ENCODE measurements at regions not wholly inside any gene's neighbourhood (a gene's known extent, or its start where the extent isn't known, plus 50 kb on each side); places are given as distances from the start of the nearest gene placed in this dataset.

- Histone ChIP-seq H3K9me3 (ENCODE audit: control extremely low read depth in 1 of 5, control insufficient read depth in 4 of 5, insufficient read depth in 2 of 5, low read depth in 1 of 5, low read length in 4 of 5) (no peaks in the 10 kb centered on the region), H3K27me3 (replicated peaks in 2 of 5; ENCODE audit: control insufficient read depth in 4 of 5, insufficient read depth in 5 of 5, low read length in 4 of 5) (no peaks in the 10 kb centered on the region), H3K4me3 (ENCODE audit: control insufficient read depth in 1 of 7, extremely low read depth in 1 of 7, insufficient read depth in 4 of 7, low read depth in 2 of 7, low read length in 6 of 7) (no peak overlapping the region), H3K36me3 (ENCODE audit: control insufficient read depth in 4 of 4, insufficient read depth in 4 of 4, low read length in 3 of 4) (no peaks in the 10 kb centered on the region), H3K27ac (ENCODE audit: insufficient read depth in 1 of 2, low read depth in 1 of 2, low read length in 2 of 2, poor library complexity in 1 of 2, severe bottlenecking in 2 of 2) (no peak overlapping the region), H3K4me1 (ENCODE audit: control extremely low read depth in 1 of 4, control insufficient read depth in 4 of 4, insufficient read depth in 4 of 4, low read length in 3 of 4) (no peaks in the 10 kb centered on the region)
- 98% methylated on average over 21 of the region's 22 CpGs for WGBS (ENCODE audit: insufficient coverage)
- ChIA-PET POLR2A (no interaction called here), CTCF (no interaction called here)
- no peak for DNase-seq
These were observed 186.1 kb downstream of the KTN1 start for GRCh38 chr14:55766071-55766470.

GRCh38 chr14:55767286-55767685 lies 187.3 kb downstream of the KTN1 start:
- no peaks in the 10 kb centered on the region for H3K27me3 ChIP-seq (replicated peaks in 2 of 5; ENCODE audit: control insufficient read depth in 4 of 5, insufficient read depth in 5 of 5, low read length in 4 of 5)
- no peaks in the 10 kb centered on the region for H3K4me1 ChIP-seq (ENCODE audit: control extremely low read depth in 1 of 4, control insufficient read depth in 4 of 4, insufficient read depth in 4 of 4, low read length in 3 of 4)
- no peak for DNase-seq
- 100% methylated on average over 2 of the region's 2 CpGs for WGBS (ENCODE audit: insufficient coverage)
- H3K36me3 ChIP-seq (ENCODE audit: control insufficient read depth in 4 of 4, insufficient read depth in 4 of 4, low read length in 3 of 4), result no peaks in the 10 kb centered on the region
- H3K4me3 ChIP-seq (ENCODE audit: control insufficient read depth in 1 of 7, extremely low read depth in 1 of 7, insufficient read depth in 4 of 7, low read depth in 2 of 7, low read length in 6 of 7), result no peak overlapping the region
- H3K9me3 ChIP-seq (ENCODE audit: control extremely low read depth in 1 of 5, control insufficient read depth in 4 of 5, insufficient read depth in 2 of 5, low read depth in 1 of 5, low read length in 4 of 5), result no peaks in the 10 kb centered on the region
- H3K27ac ChIP-seq (ENCODE audit: insufficient read depth in 1 of 2, low read depth in 1 of 2, low read length in 2 of 2, poor library complexity in 1 of 2, severe bottlenecking in 2 of 2), result no peak overlapping the region
- POLR2A ChIA-PET, result no interaction called here
- CTCF ChIA-PET, result no interaction called here

- no peak for DNase-seq
- ChIA-PET POLR2A (no interaction called here), CTCF (interaction anchor here (1.0 to 1.8 kb wide), 3 partner anchors 9 to 22 kb away, joined by 3 to 4 read pairs (median 4); no protein-coding TSS in a partner anchor)
- WGBS (ENCODE audit: insufficient coverage), result no CpG with 5 or more reads among the region's 3 CpGs
- no peak overlapping the region for H3K4me3 ChIP-seq (ENCODE audit: control insufficient read depth in 1 of 7, extremely low read depth in 1 of 7, insufficient read depth in 4 of 7, low read depth in 2 of 7, low read length in 6 of 7)
- no peaks in the 10 kb centered on the region for H3K36me3 ChIP-seq (ENCODE audit: control insufficient read depth in 4 of 4, insufficient read depth in 4 of 4, low read length in 3 of 4)
- H3K27me3 ChIP-seq (replicated peaks in 2 of 5; ENCODE audit: control insufficient read depth in 4 of 5, insufficient read depth in 5 of 5, low read length in 4 of 5), result no peaks in the 10 kb centered on the region
- no peaks in the 10 kb centered on the region for H3K9me3 ChIP-seq (ENCODE audit: control extremely low read depth in 1 of 5, control insufficient read depth in 4 of 5, insufficient read depth in 2 of 5, low read depth in 1 of 5, low read length in 4 of 5)
- H3K4me1 ChIP-seq (ENCODE audit: control extremely low read depth in 1 of 4, control insufficient read depth in 4 of 4, insufficient read depth in 4 of 4, low read length in 3 of 4), result no peaks in the 10 kb centered on the region
- no peak overlapping the region for H3K27ac ChIP-seq (ENCODE audit: insufficient read depth in 1 of 2, low read depth in 1 of 2, low read length in 2 of 2, poor library complexity in 1 of 2, severe bottlenecking in 2 of 2)
These were observed 189.9 kb downstream of the KTN1 start for GRCh38 chr14:55769877-55770276.

- H3K4me3 ChIP-seq (ENCODE audit: control insufficient read depth in 1 of 7, extremely low read depth in 1 of 7, insufficient read depth in 4 of 7, low read depth in 2 of 7, low read length in 6 of 7), result no peak overlapping the region
- no peaks in the 10 kb centered on the region for H3K27me3 ChIP-seq (replicated peaks in 2 of 5; ENCODE audit: control insufficient read depth in 4 of 5, insufficient read depth in 5 of 5, low read length in 4 of 5)
- ChIA-PET POLR2A (no interaction called here), CTCF (interaction anchor here (1.8 kb wide), 1 partner anchor 20 kb away, joined by 4 read pairs; no protein-coding TSS in a partner anchor)
- no peak overlapping the region for H3K27ac ChIP-seq (ENCODE audit: insufficient read depth in 1 of 2, low read depth in 1 of 2, low read length in 2 of 2, poor library complexity in 1 of 2, severe bottlenecking in 2 of 2)
- H3K4me1 ChIP-seq (ENCODE audit: control extremely low read depth in 1 of 4, control insufficient read depth in 4 of 4, insufficient read depth in 4 of 4, low read length in 3 of 4), result no peaks in the 10 kb centered on the region
- no peak for DNase-seq
- H3K36me3 ChIP-seq (ENCODE audit: control insufficient read depth in 4 of 4, insufficient read depth in 4 of 4, low read length in 3 of 4), result no peaks in the 10 kb centered on the region
- 96% methylated on average over 2 of the region's 2 CpGs for WGBS (ENCODE audit: insufficient coverage)
- no peaks in the 10 kb centered on the region for H3K9me3 ChIP-seq (ENCODE audit: control extremely low read depth in 1 of 5, control insufficient read depth in 4 of 5, insufficient read depth in 2 of 5, low read depth in 1 of 5, low read length in 4 of 5)
These were observed 191.4 kb downstream of the KTN1 start for GRCh38 chr14:55771242-55771981.

- no peaks in the 10 kb centered on the region for H3K36me3 ChIP-seq (ENCODE audit: control insufficient read depth in 4 of 4, insufficient read depth in 4 of 4, low read length in 3 of 4)
- H3K4me3 ChIP-seq (ENCODE audit: control insufficient read depth in 1 of 7, extremely low read depth in 1 of 7, insufficient read depth in 4 of 7, low read depth in 2 of 7, low read length in 6 of 7), result no peak overlapping the region
- H3K4me1 ChIP-seq (ENCODE audit: control extremely low read depth in 1 of 4, control insufficient read depth in 4 of 4, insufficient read depth in 4 of 4, low read length in 3 of 4), result no peaks in the 10 kb centered on the region
- no peaks in the 10 kb centered on the region for H3K27me3 ChIP-seq (replicated peaks in 2 of 5; ENCODE audit: control insufficient read depth in 4 of 5, insufficient read depth in 5 of 5, low read length in 4 of 5)
- DNase-seq, result no peak
- CTCF ChIA-PET, result no interaction called here
- no CpG with 5 or more reads among the region's 1 CpG for WGBS (ENCODE audit: insufficient coverage)
- H3K27ac ChIP-seq (ENCODE audit: insufficient read depth in 1 of 2, low read depth in 1 of 2, low read length in 2 of 2, poor library complexity in 1 of 2, severe bottlenecking in 2 of 2), result no peak overlapping the region
- POLR2A ChIA-PET, result no interaction called here
- no peaks in the 10 kb centered on the region for H3K9me3 ChIP-seq (ENCODE audit: control extremely low read depth in 1 of 5, control insufficient read depth in 4 of 5, insufficient read depth in 2 of 5, low read depth in 1 of 5, low read length in 4 of 5)
These were observed 192.5 kb downstream of the KTN1 start for GRCh38 chr14:55772486-55772885.

- H3K27me3 ChIP-seq (replicated peaks in 2 of 5; ENCODE audit: control insufficient read depth in 4 of 5, insufficient read depth in 5 of 5, low read length in 4 of 5), result no peaks in the 10 kb centered on the region
- no peak overlapping the region for H3K4me3 ChIP-seq (ENCODE audit: control insufficient read depth in 1 of 7, extremely low read depth in 1 of 7, insufficient read depth in 4 of 7, low read depth in 2 of 7, low read length in 6 of 7)
- H3K9me3 ChIP-seq (ENCODE audit: control extremely low read depth in 1 of 5, control insufficient read depth in 4 of 5, insufficient read depth in 2 of 5, low read depth in 1 of 5, low read length in 4 of 5), result no peaks in the 10 kb centered on the region
- no peaks in the 10 kb centered on the region for H3K36me3 ChIP-seq (ENCODE audit: control insufficient read depth in 4 of 4, insufficient read depth in 4 of 4, low read length in 3 of 4)
- H3K4me1 ChIP-seq (ENCODE audit: control extremely low read depth in 1 of 4, control insufficient read depth in 4 of 4, insufficient read depth in 4 of 4, low read length in 3 of 4), result no peaks in the 10 kb centered on the region
- H3K27ac ChIP-seq (ENCODE audit: insufficient read depth in 1 of 2, low read depth in 1 of 2, low read length in 2 of 2, poor library complexity in 1 of 2, severe bottlenecking in 2 of 2), result no peak overlapping the region
- CTCF ChIA-PET, result no interaction called here
- no peak for DNase-seq
- POLR2A ChIA-PET, result no interaction called here
- WGBS (ENCODE audit: insufficient coverage), result 100% methylated on average over 1 of the region's 1 CpG
These were observed 193.3 kb downstream of the KTN1 start for GRCh38 chr14:55773312-55773711.

- POLR2A ChIA-PET, result no interaction called here
- WGBS (ENCODE audit: insufficient coverage), result no CpG with 5 or more reads among the region's 1 CpG
These were observed 194.1 kb downstream of the KTN1 start for GRCh38 chr14:55773984-55774545.

More at GRCh38 chr14:55773984-55774545, 194.1 kb downstream of the KTN1 start:
- Histone ChIP-seq H3K27me3 (replicated peaks in 2 of 5; ENCODE audit: control insufficient read depth in 4 of 5, insufficient read depth in 5 of 5, low read length in 4 of 5) (no peaks in the 10 kb centered on the region), H3K36me3 (ENCODE audit: control insufficient read depth in 4 of 4, insufficient read depth in 4 of 4, low read length in 3 of 4) (no peaks in the 10 kb centered on the region), H3K4me1 (ENCODE audit: control extremely low read depth in 1 of 4, control insufficient read depth in 4 of 4, insufficient read depth in 4 of 4, low read length in 3 of 4) (no peaks in the 10 kb centered on the region), H3K9me3 (ENCODE audit: control extremely low read depth in 1 of 5, control insufficient read depth in 4 of 5, insufficient read depth in 2 of 5, low read depth in 1 of 5, low read length in 4 of 5) (no peaks in the 10 kb centered on the region), H3K27ac (ENCODE audit: insufficient read depth in 1 of 2, low read depth in 1 of 2, low read length in 2 of 2, poor library complexity in 1 of 2, severe bottlenecking in 2 of 2) (no peak overlapping the region), H3K4me3 (ENCODE audit: control insufficient read depth in 1 of 7, extremely low read depth in 1 of 7, insufficient read depth in 4 of 7, low read depth in 2 of 7, low read length in 6 of 7) (no peak overlapping the region)
- DNase-seq, result no peak
- CTCF ChIA-PET, result interaction anchor here (0.6 to 0.9 kb wide), 2 partner anchors 12 to 72 kb away, joined by 3 read pairs; no protein-coding TSS in a partner anchor

Measured in common myeloid progenitor, CD34-positive (primary cell).